Bronchial epithelial cell (primary cell): ENCODE measurements at regions not wholly inside any gene's neighbourhood (a gene's known extent, or its start where the extent isn't known, plus 50 kb on each side); places are given as distances from the start of the nearest gene placed in this dataset.

Experiments used
- DNase-seq: peaks from one replicate; pipeline ENCODE4 v3.0.0-alpha.2; 2010; ENCODE audit warnings: low read depth
- FAIRE-seq: peaks from 2 replicates; lab custom pipeline; 2011; peaks lifted over from hg19 to GRCh38; lab: Jason Lieb, UNC
- H3K27me3 ChIP-seq: 2 replicates; pipeline ENCODE4 v1.5.1; 2011; ENCODE audit warnings: low read length; ENCODE audit not compliant: control insufficient read depth, insufficient read depth
- H3K36me3 ChIP-seq: 2 replicates; pipeline ENCODE4 v1.5.1; 2011; ENCODE audit warnings: low read length; ENCODE audit not compliant: control insufficient read depth, insufficient read depth
- H3K4me3 ChIP-seq: 2 replicates; pipeline ENCODE4 v1.5.1; 2011; ENCODE audit warnings: mild to moderate bottlenecking, low read depth, low read length, control low read depth
- TF ChIP-seq, protein P1 (sequence below): IDR thresholded peaks from 2 replicates; pipeline ENCODE4 v1.5.1; 2011; ENCODE audit warnings: mild to moderate bottlenecking, moderate library complexity, low read length, control low read depth, inconsistent platforms; ENCODE audit not compliant: insufficient read depth, severe bottlenecking

- Histone ChIP-seq H3K27me3 (no peaks in the 10 kb centered on the region), H3K4me3 (no peak overlapping the region), H3K36me3 (no peaks in the 10 kb centered on the region)
- TF ChIP-seq, protein P1, sequence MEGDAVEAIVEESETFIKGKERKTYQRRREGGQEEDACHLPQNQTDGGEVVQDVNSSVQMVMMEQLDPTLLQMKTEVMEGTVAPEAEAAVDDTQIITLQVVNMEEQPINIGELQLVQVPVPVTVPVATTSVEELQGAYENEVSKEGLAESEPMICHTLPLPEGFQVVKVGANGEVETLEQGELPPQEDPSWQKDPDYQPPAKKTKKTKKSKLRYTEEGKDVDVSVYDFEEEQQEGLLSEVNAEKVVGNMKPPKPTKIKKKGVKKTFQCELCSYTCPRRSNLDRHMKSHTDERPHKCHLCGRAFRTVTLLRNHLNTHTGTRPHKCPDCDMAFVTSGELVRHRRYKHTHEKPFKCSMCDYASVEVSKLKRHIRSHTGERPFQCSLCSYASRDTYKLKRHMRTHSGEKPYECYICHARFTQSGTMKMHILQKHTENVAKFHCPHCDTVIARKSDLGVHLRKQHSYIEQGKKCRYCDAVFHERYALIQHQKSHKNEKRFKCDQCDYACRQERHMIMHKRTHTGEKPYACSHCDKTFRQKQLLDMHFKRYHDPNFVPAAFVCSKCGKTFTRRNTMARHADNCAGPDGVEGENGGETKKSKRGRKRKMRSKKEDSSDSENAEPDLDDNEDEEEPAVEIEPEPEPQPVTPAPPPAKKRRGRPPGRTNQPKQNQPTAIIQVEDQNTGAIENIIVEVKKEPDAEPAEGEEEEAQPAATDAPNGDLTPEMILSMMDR: no peak
- no peak for FAIRE-seq
- no peak for DNase-seq
Observed at GRCh38 chr16:86222547-86222946, 287.8 kb upstream of the FOXF1 start.

GRCh38 chr16:86222965-86223551, 287.3 kb upstream of the FOXF1 start:
- Histone ChIP-seq H3K4me3 (no peak overlapping the region), H3K36me3 (no peaks in the 10 kb centered on the region), H3K27me3 (no peaks in the 10 kb centered on the region)
- DNase-seq: no peak
- no peak for FAIRE-seq
- TF ChIP-seq, protein P1: no peak

- no peaks in the 10 kb centered on the region for H3K27me3 ChIP-seq
- DNase-seq: no peak
- H3K4me3 ChIP-seq: no peak overlapping the region
- no peaks in the 10 kb centered on the region for H3K36me3 ChIP-seq
- FAIRE-seq: peak; percentile 72
- TF ChIP-seq, protein P1: no peak
Observed at GRCh38 chr16:86224126-86224525, 286.2 kb upstream of the FOXF1 start.

GRCh38 chr16:86224629-86225028, 285.7 kb upstream of the FOXF1 start:
- TF ChIP-seq, protein P1: no peak
- DNase-seq: no peak
- Histone ChIP-seq H3K27me3 (no peaks in the 10 kb centered on the region), H3K4me3 (no peak overlapping the region), H3K36me3 (no peaks in the 10 kb centered on the region)
- peak; percentile 91 for FAIRE-seq

DNA sequence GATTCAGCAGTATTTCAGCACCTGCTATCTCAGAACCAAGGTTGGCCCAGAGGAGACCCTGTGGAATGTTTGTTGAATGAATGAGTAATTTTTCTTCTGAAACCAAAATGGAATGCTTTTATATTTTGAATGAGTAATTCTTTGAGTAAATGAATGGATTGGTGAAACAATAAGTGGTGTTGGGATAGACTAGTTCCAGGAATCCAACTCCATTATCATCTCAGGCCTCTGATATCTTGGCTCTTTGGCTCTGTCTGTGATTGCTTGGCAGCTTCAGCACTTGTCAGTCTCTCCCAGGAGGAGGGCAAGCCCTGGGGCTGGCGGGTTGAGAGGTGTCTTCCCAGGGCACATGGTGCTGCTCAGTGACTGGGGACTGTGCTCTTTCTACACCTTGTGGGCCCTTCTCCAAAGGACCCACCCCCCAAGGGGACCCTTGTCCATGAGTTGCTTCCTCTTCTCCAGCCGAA, 284.4 kb upstream of the FOXF1 start:
- no peaks in the 10 kb centered on the region for H3K27me3 ChIP-seq
- FAIRE-seq (no peak), DNase-seq (no peak)
- TF ChIP-seq, protein P1: no peak
- H3K4me3 ChIP-seq: no peak overlapping the region
- H3K36me3 ChIP-seq: no peaks in the 10 kb centered on the region

DNA sequence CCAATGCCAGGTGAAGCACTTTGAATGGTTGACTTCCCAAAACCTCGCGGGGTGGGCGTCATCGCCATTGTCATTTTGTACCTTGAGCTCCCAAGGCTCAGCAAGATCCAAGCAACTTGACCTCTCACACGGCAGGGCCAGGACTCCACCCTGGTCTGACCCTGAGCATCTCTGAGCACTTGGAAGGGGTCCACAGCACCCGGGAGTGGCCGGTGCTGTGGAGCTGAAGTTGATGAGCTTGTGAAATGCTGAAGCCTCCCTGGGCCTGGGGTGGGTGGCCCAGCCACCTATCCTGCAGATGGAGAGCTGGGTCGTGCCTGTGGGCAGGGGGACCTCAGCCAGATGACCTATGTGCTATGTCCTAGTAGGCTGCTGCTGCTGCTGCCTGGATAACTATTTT, 283.3 kb upstream of the FOXF1 start:
- Histone ChIP-seq H3K27me3 (no peaks in the 10 kb centered on the region), H3K4me3 (no peak overlapping the region), H3K36me3 (no peaks in the 10 kb centered on the region)
- DNase-seq (no peak), FAIRE-seq (no peak)
- TF ChIP-seq, protein P1: no peak
